ENCODE measurements at regions not wholly inside any gene's neighbourhood (a gene's known extent, or its start where the extent isn't known, plus 50 kb on each side); places are given as distances from the start of the nearest gene placed in this dataset.

DNA sequence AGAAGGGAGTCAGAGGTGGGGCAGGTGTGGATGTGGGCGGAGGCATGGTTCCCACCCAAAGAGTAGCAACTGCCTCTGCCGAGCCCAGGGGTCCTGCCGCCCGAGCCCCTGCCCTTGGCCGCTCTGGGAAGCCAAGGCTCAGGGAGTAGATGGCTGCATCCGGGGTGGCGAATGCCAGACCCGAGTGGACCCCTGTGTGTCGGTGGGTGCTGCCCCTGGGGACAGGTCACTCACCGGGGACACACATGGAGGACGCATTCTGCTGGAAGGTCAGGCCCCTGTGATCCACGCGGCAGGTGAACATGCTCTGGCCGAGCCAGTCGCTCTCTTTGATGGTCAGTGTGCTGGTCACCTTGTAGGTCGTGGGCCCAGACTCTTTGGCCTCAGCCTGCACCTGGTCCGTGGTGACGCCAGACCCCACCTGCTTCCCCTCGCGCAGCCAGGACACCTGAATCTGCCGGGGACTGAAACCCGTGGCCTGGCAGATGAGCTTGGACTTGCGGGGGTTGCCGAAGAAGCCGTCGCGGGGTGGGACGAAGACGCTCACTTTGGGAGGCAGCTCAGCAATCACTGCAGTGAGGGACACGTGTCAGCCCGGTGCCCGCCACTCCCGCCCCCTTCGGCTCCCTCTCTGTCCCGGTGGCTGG, 329.0 kb downstream of the TMEM121 start:
- Histone ChIP-seq H3K4me3 (ENCODE audit: low read length) (no peak overlapping the region), H4K20me1 (ENCODE audit: control insufficient read depth, insufficient read depth, low read depth, low read length) (no peaks in the 10 kb centered on the region), H3K27me3 (ENCODE audit: control insufficient read depth, low read length) (no peaks in the 10 kb centered on the region), H3K4me1 (ENCODE audit: control insufficient read depth, low read length) (peaks cover 5% of the 10 kb centered on the region), H3F3A (ENCODE audit: control insufficient read depth, insufficient read depth) (peaks cover 3% of the 10 kb centered on the region), H3K4me2 (ENCODE audit: low read length) (no peak overlapping the region), H3K79me2 (ENCODE audit: control insufficient read depth, low read length) (peaks cover 4% of the 10 kb centered on the region), H3K27ac (ENCODE audit: low read depth, low read length) (no peak overlapping the region), H3K36me3 (ENCODE audit: control insufficient read depth, low read length) (peaks cover 4% of the 10 kb centered on the region), H3K9me3 (ENCODE audit: control insufficient read depth, insufficient read depth, low read length) (no peaks in the 10 kb centered on the region), H3K9me2 (replicated peaks; ENCODE audit: control insufficient read depth, low read length) (no peaks in the 10 kb centered on the region)
- TF ChIP-seq EZH2phosphoT487 (IDR thresholded peaks at IDR 0.05; ENCODE audit: borderline replicate concordance, low read length): no peak
- TF ChIP-seq, protein P1, sequence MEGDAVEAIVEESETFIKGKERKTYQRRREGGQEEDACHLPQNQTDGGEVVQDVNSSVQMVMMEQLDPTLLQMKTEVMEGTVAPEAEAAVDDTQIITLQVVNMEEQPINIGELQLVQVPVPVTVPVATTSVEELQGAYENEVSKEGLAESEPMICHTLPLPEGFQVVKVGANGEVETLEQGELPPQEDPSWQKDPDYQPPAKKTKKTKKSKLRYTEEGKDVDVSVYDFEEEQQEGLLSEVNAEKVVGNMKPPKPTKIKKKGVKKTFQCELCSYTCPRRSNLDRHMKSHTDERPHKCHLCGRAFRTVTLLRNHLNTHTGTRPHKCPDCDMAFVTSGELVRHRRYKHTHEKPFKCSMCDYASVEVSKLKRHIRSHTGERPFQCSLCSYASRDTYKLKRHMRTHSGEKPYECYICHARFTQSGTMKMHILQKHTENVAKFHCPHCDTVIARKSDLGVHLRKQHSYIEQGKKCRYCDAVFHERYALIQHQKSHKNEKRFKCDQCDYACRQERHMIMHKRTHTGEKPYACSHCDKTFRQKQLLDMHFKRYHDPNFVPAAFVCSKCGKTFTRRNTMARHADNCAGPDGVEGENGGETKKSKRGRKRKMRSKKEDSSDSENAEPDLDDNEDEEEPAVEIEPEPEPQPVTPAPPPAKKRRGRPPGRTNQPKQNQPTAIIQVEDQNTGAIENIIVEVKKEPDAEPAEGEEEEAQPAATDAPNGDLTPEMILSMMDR (IDR thresholded peaks at IDR 0.05; ENCODE audit: low read depth, low read length, poor library complexity, severe bottlenecking): no peak

DNA sequence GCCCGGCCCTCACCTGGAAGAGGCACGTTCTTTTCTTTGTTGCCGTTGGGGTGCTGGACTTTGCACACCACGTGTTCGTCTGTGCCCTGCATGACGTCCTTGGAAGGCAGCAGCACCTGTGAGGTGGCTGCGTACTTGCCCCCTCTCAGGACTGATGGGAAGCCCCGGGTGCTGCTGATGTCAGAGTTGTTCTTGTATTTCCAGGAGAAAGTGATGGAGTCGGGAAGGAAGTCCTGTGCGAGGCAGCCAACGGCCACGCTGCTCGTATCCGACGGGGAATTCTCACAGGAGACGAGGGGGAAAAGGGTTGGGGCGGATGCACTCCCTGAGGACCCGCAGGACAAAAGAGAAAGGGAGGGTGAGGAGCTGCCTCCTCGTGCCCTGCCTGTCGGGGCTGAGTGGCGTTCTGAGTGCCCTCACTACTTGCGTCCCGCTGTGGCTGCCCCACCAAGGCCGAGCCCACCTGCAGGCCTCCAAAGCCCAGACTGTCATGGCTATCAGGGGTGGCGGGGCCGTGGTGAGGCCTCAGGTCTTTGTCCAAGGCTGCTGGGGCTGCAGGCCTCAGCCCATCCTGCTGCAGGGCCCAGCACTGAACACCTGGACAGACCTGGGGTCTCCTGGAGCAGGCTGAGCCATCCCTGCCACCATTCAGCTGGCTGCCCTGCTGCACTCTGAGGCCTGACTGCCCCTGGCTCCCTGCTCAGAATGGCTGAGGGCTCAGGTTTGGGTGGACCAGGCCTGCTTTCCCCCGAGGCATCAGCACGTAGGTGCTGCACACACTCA, 329.7 kb downstream of the TMEM121 start:
- Histone ChIP-seq H3K9me2 (replicated peaks; ENCODE audit: control insufficient read depth, low read length) (no peaks in the 10 kb centered on the region), H3K4me2 (ENCODE audit: low read length) (no peak overlapping the region), H3K36me3 (ENCODE audit: control insufficient read depth, low read length) (peaks cover 11% of the 10 kb centered on the region), H3K9me3 (ENCODE audit: control insufficient read depth, insufficient read depth, low read length) (no peaks in the 10 kb centered on the region), H3K79me2 (ENCODE audit: control insufficient read depth, low read length) (peaks cover 12% of the 10 kb centered on the region), H3K4me1 (ENCODE audit: control insufficient read depth, low read length) (peaks cover 12% of the 10 kb centered on the region), H3K4me3 (ENCODE audit: low read length) (no peak overlapping the region), H4K20me1 (ENCODE audit: control insufficient read depth, insufficient read depth, low read depth, low read length) (no peaks in the 10 kb centered on the region), H3K27me3 (ENCODE audit: control insufficient read depth, low read length) (no peaks in the 10 kb centered on the region), H3F3A (ENCODE audit: control insufficient read depth, insufficient read depth) (peaks cover 10% of the 10 kb centered on the region), H3K27ac (ENCODE audit: low read depth, low read length) (no peak overlapping the region)
- TF ChIP-seq, protein P1 (IDR thresholded peaks at IDR 0.05; ENCODE audit: low read depth, low read length, poor library complexity, severe bottlenecking): no peak
- TF ChIP-seq EZH2phosphoT487 (IDR thresholded peaks at IDR 0.05; ENCODE audit: borderline replicate concordance, low read length): no peak

DNA sequence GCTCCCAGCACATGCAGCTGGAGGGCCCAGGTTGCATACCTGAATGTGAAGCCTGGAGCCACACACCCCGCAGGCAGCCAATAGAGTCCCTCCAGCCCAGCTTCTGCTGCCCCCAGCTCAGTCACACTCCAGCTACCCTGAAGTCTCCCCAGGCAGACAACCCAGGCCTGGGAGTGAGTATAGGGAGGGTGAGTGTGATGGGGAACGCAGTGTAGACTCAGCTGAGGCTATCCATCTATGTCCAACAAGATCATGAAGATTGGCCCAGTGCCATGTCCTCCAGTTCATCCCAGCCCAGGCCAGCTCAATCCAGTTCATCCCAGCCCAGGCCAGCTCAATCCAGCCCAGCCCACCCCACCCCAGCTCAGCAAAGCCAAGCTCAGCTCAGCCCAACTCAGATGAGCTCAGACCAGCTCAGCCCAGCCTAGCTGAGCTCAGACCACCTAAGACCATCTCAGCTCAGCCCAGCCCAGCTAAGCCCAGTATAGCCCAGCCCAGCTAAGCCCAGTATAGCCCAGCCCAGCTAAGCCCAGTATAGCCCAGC, 330.4 kb downstream of the TMEM121 start:
- H3K27ac ChIP-seq (ENCODE audit: low read depth, low read length): no peak overlapping the region
- H3K9me3 ChIP-seq (ENCODE audit: control insufficient read depth, insufficient read depth, low read length): no peaks in the 10 kb centered on the region
- peaks cover 19% of the 10 kb centered on the region for H3K4me1 ChIP-seq (ENCODE audit: control insufficient read depth, low read length)
- no peaks in the 10 kb centered on the region for H3K27me3 ChIP-seq (ENCODE audit: control insufficient read depth, low read length)
- peaks cover 16% of the 10 kb centered on the region for H3F3A ChIP-seq (ENCODE audit: control insufficient read depth, insufficient read depth)
- peaks cover 17% of the 10 kb centered on the region for H3K36me3 ChIP-seq (ENCODE audit: control insufficient read depth, low read length)
- no peaks in the 10 kb centered on the region for H3K9me2 ChIP-seq (replicated peaks; ENCODE audit: control insufficient read depth, low read length)
- H4K20me1 ChIP-seq (ENCODE audit: control insufficient read depth, insufficient read depth, low read depth, low read length): no peaks in the 10 kb centered on the region
- H3K4me3 ChIP-seq (ENCODE audit: low read length): no peak overlapping the region
- no peak for TF ChIP-seq EZH2phosphoT487 (IDR thresholded peaks at IDR 0.05; ENCODE audit: borderline replicate concordance, low read length)
- TF ChIP-seq, protein P1 (IDR thresholded peaks at IDR 0.05; ENCODE audit: low read depth, low read length, poor library complexity, severe bottlenecking): no peak
- H3K4me2 ChIP-seq (ENCODE audit: low read length): no peak overlapping the region
- peaks cover 18% of the 10 kb centered on the region for H3K79me2 ChIP-seq (ENCODE audit: control insufficient read depth, low read length)

All from DOHH2 (cell line).